ENCODE measurements at regions not wholly inside any gene's neighbourhood (a gene's known extent, or its start where the extent isn't known, plus 50 kb on each side); places are given as distances from the start of the nearest gene placed in this dataset.

GRCh38 chr20:58150772-58151171, 77.7 kb downstream of the ANKRD60 start:
- H4K91ac ChIP-seq (replicated peaks; ENCODE audit: insufficient read length, low read length): no peak overlapping the region
- H3K27ac ChIP-seq (ENCODE audit: low read depth, low read length): no peak overlapping the region
- no peak overlapping the region for H2BK15ac ChIP-seq (ENCODE audit: low read length)
- POLR2A ChIA-PET (ENCODE audit: partially characterized antibody): no interaction called here
- no peak overlapping the region for H3K9ac ChIP-seq (replicated peaks in 1 of 4; ENCODE audit: extremely low read depth in 1 of 4, low read depth in 3 of 4, low read length in 3 of 4)
- H3K14ac ChIP-seq (ENCODE audit: insufficient read length): no peak overlapping the region
- DNase-seq (ENCODE audit: low read depth in 1 of 2, low spot score in 2 of 2) (peak; percentile 33 to 90), FAIRE-seq (no peak)
- H3K56ac ChIP-seq (replicated peaks; ENCODE audit: insufficient read length, low read depth, low read length): no peak overlapping the region
- H3K36me3 ChIP-seq (ENCODE audit: control insufficient read depth in 2 of 4, insufficient read depth in 4 of 4, low read length in 3 of 4): no peaks in the 10 kb centered on the region
- peaks cover 0 to 14% (median 2%) of the 10 kb centered on the region in 4 experiments; a peak in 4 of 7 replicates for H3K27me3 ChIP-seq (replicated peaks in 1 of 4; ENCODE audit: control insufficient read depth in 3 of 4, extremely low read depth in 1 of 4, insufficient read depth in 3 of 4, low read length in 3 of 4)
- H3K23ac ChIP-seq (ENCODE audit: insufficient read length): no peak overlapping the region
- CTCF ChIA-PET (ENCODE audit: partially characterized antibody): interaction anchor here (0.9 to 1.9 kb wide), 6 partner anchors 18 to 553 kb away, joined by 3 to 6 read pairs (median 4); no protein-coding TSS in a partner anchor
- H3K4ac ChIP-seq (replicated peaks; ENCODE audit: insufficient read length, low read depth, low read length): no peak overlapping the region
- H2BK20ac ChIP-seq (ENCODE audit: low read length): no peak overlapping the region
- H2BK5ac ChIP-seq (ENCODE audit: low read depth, low read length): no peak overlapping the region
- no peaks in the 10 kb centered on the region for H3K79me1 ChIP-seq (ENCODE audit: low read depth, low read length)
- no peaks in the 10 kb centered on the region for H3K9me3 ChIP-seq (ENCODE audit: insufficient read depth in 2 of 2, low read depth in 1 of 2, low read length in 1 of 2)
- no peak overlapping the region for H2BK12ac ChIP-seq (ENCODE audit: low read depth, low read length)
- H4K8ac ChIP-seq (ENCODE audit: extremely low read depth, insufficient read depth, low read length): no peak overlapping the region
- no peak overlapping the region for H2BK120ac ChIP-seq (replicated peaks; ENCODE audit: low read depth, low read length)
- H4K20me1 ChIP-seq (replicated peaks in 1 of 2; ENCODE audit: control insufficient read depth in 1 of 2, insufficient read depth in 2 of 2, low read length in 2 of 2): no peaks in the 10 kb centered on the region
- H3K18ac ChIP-seq (ENCODE audit: extremely low read depth, low read length): no peak overlapping the region
- peaks cover 0 to 9% (median under 1%) of the 10 kb centered on the region in 4 experiments; a peak in 3 of 7 replicates for H3K4me1 ChIP-seq (replicated peaks in 1 of 4; ENCODE audit: control insufficient read depth in 3 of 4, insufficient read depth in 4 of 4, low read length in 3 of 4)
- TF ChIP-seq CTCF (IDR thresholded peaks at IDR 0.05; ENCODE audit: control extremely low read depth in 1 of 3, insufficient read depth in 1 of 3, low read depth in 1 of 3, low read length in 3 of 3) (peak in 2 of 3 experiments; percentile 2 to 10; a peak in 1 of 4 replicates), MAX (IDR thresholded peaks at IDR 0.05) (peak; percentile 71), EGR1 (IDR thresholded peaks at IDR 0.05; ENCODE audit: borderline replicate concordance, low read depth, low read length) (no peak), YY1 (IDR thresholded peaks at IDR 0.05; ENCODE audit: low read depth, low read length) (peak; percentile 50; the same call in 1 of the 2 replicates), RAD21 (IDR thresholded peaks at IDR 0.05 in 1 of 2, conservative IDR thresholded peaks at IDR 0.05 in 1 of 2; ENCODE audit: low read depth in 2 of 2, low read length in 2 of 2) (0 out of 4 replicates have a peak, but pooled peaks of 1 of the 2 experiments have one; percentile 0), SIN3A (conservative IDR thresholded peaks at IDR 0.05 in 1 of 2, IDR thresholded peaks at IDR 0.05 in 1 of 2; ENCODE audit: low read depth in 1 of 2, low read length in 2 of 2) (peak; percentile 99 to 100), POLR2AphosphoS5 (IDR thresholded peaks at IDR 0.05; ENCODE audit: low read depth, low read length) (no peak), TCF12 (IDR thresholded peaks at IDR 0.05; ENCODE audit: low read depth, low read length) (peak; percentile 81; the same call in 1 of the 2 replicates), POLR2A (IDR thresholded peaks at IDR 0.05; ENCODE audit: control extremely low read depth in 1 of 2, low read depth in 2 of 2, low read length in 2 of 2) (no peak), HDAC2 (IDR thresholded peaks at IDR 0.05; ENCODE audit: borderline replicate concordance in 1 of 2, low read depth in 2 of 2, low read length in 2 of 2) (0 out of 4 replicates have a peak, but pooled peaks of 1 of the 2 experiments have one; percentile 45)
- WGBS, 2 experiments (ENCODE audit: extremely low coverage in 1 of 2, insufficient coverage in 1 of 2, insufficient read length in 1 of 2, insufficient replicate concordance in 2 of 2, low coverage in 1 of 2, low lambda C conversion rate in 2 of 2, missing lambda C conversion rate in 1 of 2): 20% methylated on average over 31 of the region's 31 CpGs; no CpG with 5 or more reads in 1 of the 2 experiments
- H3K23me2 ChIP-seq (ENCODE audit: low read depth, low read length): peaks cover 3% of the 10 kb centered on the region; the same call in 1 of the 2 replicates
- H3K79me2 ChIP-seq (ENCODE audit: control insufficient read depth in 1 of 2, insufficient read depth in 2 of 2, low read length in 2 of 2): no peaks in the 10 kb centered on the region
- no peak overlapping the region for H4K5ac ChIP-seq (ENCODE audit: insufficient read length, low read depth, low read length)
- H2AFZ ChIP-seq (ENCODE audit: low read length): peak overlapping the region; percentile 98
- H3K4me3 ChIP-seq (ENCODE audit: extremely low read depth in 1 of 4, insufficient read depth in 2 of 4, low read depth in 3 of 4, low read length in 4 of 4): peak overlapping the region in 3 of 4 experiments; percentile 19 to 46 (median 32); a peak in 4 of 8 replicates
- peak overlapping the region; percentile 66 to 69 for H3K4me2 ChIP-seq (ENCODE audit: insufficient read depth in 1 of 2, low read depth in 2 of 2, low read length in 2 of 2)
- no peak overlapping the region for H2AK5ac ChIP-seq (ENCODE audit: low read depth, low read length)

All from H1 (cell line).